ENCODE measurements at regions not wholly inside any gene's neighbourhood (a gene's known extent, or its start where the extent isn't known, plus 50 kb on each side); places are given as distances from the start of the nearest gene placed in this dataset.

- TF ChIP-seq HDAC6 (IDR thresholded peaks at IDR 0.05; ENCODE audit: low read depth, low read length) (no peak), ATF1 (CRISPR knock-in tag; IDR thresholded peaks at IDR 0.05) (no peak), ATF1 (tag; IDR thresholded peaks at IDR 0.05) (no peak)
Observed at GRCh38 chr2:3130889-3131635, 246.6 kb downstream of the EIPR1 start (continued).

GRCh38 chr2:3130444-3130843 lies 247.2 kb downstream of the EIPR1 start:
- Histone ChIP-seq H3K9me1 (ENCODE audit: control insufficient read depth, insufficient read depth, low read length) (no peaks in the 10 kb centered on the region), H3K27ac (ENCODE audit: extremely low read depth, low read depth, low read length) (no peak overlapping the region), H3K4me2 (ENCODE audit: insufficient read depth, low read length) (no peak overlapping the region), H3K79me2 (ENCODE audit: control insufficient read depth, insufficient read depth, low read length) (no peaks in the 10 kb centered on the region), H3K4me3 (no peak overlapping the region), H3K9ac (ENCODE audit: insufficient read depth in 1 of 2, low read depth in 2 of 2, low read length in 2 of 2) (no peak overlapping the region), H3K36me3 (ENCODE audit: control insufficient read depth, insufficient read depth, low read length) (no peaks in the 10 kb centered on the region), H3K27me3 (ENCODE audit: control insufficient read depth in 2 of 2, insufficient read depth in 2 of 2, low read length in 2 of 2) (peaks cover 27 to 69% of the 10 kb centered on the region in 2 experiments; a peak in 4 of 5 replicates), H4K20me1 (replicated peaks; ENCODE audit: control insufficient read depth, insufficient read depth, low read length) (no peaks in the 10 kb centered on the region), H2AFZ (ENCODE audit: low read depth, low read length) (no peak overlapping the region), H3K4me1 (replicated peaks in 1 of 2; ENCODE audit: control insufficient read depth in 2 of 2, insufficient read depth in 2 of 2, low read length in 2 of 2) (0 out of 5 replicates have a peak, but pooled peaks cover 0 to 2% of the 10 kb centered on the region in 2 experiments), H3K9me3 (replicated peaks; ENCODE audit: control insufficient read depth, insufficient read depth, low read depth, low read length) (no peaks in the 10 kb centered on the region; the same call in 1 of the 2 replicates)
- DNase-seq (ENCODE audit: extremely low read depth in 1 of 4, low spot score in 3 of 4): no peak
- TF ChIP-seq ZNF717 (CRISPR knock-in tag; IDR thresholded peaks at IDR 0.05) (no peak), HBP1 (CRISPR knock-in tag; IDR thresholded peaks at IDR 0.05) (no peak), NR0B1 (IDR thresholded peaks at IDR 0.05; ENCODE audit: partially characterized antibody) (no peak), NFE2L1 (tag; IDR thresholded peaks at IDR 0.05; ENCODE audit: borderline replicate concordance, low read depth) (no peak), ZBTB9 (CRISPR knock-in tag; IDR thresholded peaks at IDR 0.05) (no peak), SMAD3 (CRISPR knock-in tag; conservative IDR thresholded peaks at IDR 0.05) (no peak), HNRNPK (IDR thresholded peaks at IDR 0.05; ENCODE audit: low read depth, low read length, poor library complexity, severe bottlenecking) (no peak)
- no TSS peak for BruUV-seq (replicated peaks)
- WGBS (ENCODE audit: insufficient coverage, low coverage, missing lambda C conversion rate): 0% methylated on average over 4 of the region's 4 CpGs
- CTCF ChIA-PET (ENCODE audit: low intra/inter-chr PET ratio): no interaction called here
- intact Hi-C loops (cut with micrococcal nuclease): no loop called here
- POLR2A ChIA-PET: interaction anchor here (0.9 kb wide), 1 partner anchor 13 kb away, joined by 3 read pairs; no protein-coding TSS in a partner anchor
- ATAC-seq: no peak
- no peak for FAIRE-seq
- in situ Hi-C loops (cut with MboI): no loop called here

Data from K562 (cell line).